Spleen (tissue), 11 donors: ENCODE measurements at regions not wholly inside any gene's neighbourhood (a gene's known extent, or its start where the extent isn't known, plus 50 kb on each side); places are given as distances from the start of the nearest gene placed in this dataset.

Source experiments
- DNase-seq: peaks from one replicate; pipeline ENCODE4 v3.0.0-alpha.2; 2020
- H3K27ac ChIP-seq, 8 donors: fragments of 200-600 bp; sonication (generic) in 7 of 8; 1 replicate in 4 of 8; 2 replicates in 4 of 8; pipeline versions ENCODE4 v1.5.0 to v1.8.0; 2016 to 2021; ENCODE audit warnings: inconsistent platforms in 4 of 8, mild to moderate bottlenecking in 4 of 8, moderate library complexity in 1 of 8
- H3K27me3 ChIP-seq, 7 donors: fragments of 200-600 bp; sonication (generic) in 6 of 7; replicated peaks in 1 of 7; 1 replicate in 4 of 7; 2 replicates in 3 of 7; pipeline versions ENCODE4 v1.5.0 to v1.8.0; 2016 to 2021; ENCODE audit warnings: inconsistent platforms in 3 of 7, mild to moderate bottlenecking in 1 of 7
- H3K36me3 ChIP-seq, 6 donors: fragments of 200-600 bp; sonication (generic) in 5 of 6; 1 replicate in 4 of 6; 2 replicates in 2 of 6; pipeline versions ENCODE4 v1.5.0 to v1.8.0; 2016 to 2021; ENCODE audit warnings: inconsistent platforms in 2 of 6
- H3K4me1 ChIP-seq, 6 donors: fragments of 200-600 bp; sonication (generic) in 5 of 6; 1 replicate in 3 of 6; 2 replicates in 3 of 6; pipeline versions ENCODE4 v1.5.0 to v1.8.0; 2016 to 2021; ENCODE audit warnings: inconsistent platforms in 3 of 6
- H3K4me3 ChIP-seq, 8 donors: fragments of 200-600 bp; sonication (generic) in 7 of 8; 1 replicate in 4 of 8; 2 replicates in 4 of 8; pipeline versions ENCODE4 v1.5.0 to v1.8.0; 2016 to 2021; ENCODE audit warnings: inconsistent platforms in 4 of 8, mild to moderate bottlenecking in 4 of 8, moderate library complexity in 2 of 8
- H3K9me3 ChIP-seq, 8 donors: fragments of 200-600 bp; sonication (generic) in 7 of 8; 1 replicate in 4 of 8; 2 replicates in 4 of 8; pipeline versions ENCODE4 v1.5.0 to v1.8.0; 2016 to 2021; ENCODE audit warnings: inconsistent platforms in 4 of 8
- POLR2A ChIP-seq, 3 donors: fragments of 450-650 bp; IDR thresholded peaks; one replicate each; pipeline ENCODE4 v1.5.1; 2017; ENCODE audit warnings: antibody characterized with exemption in 3 of 3, mild to moderate bottlenecking in 1 of 3
- POLR2AphosphoS5 ChIP-seq, 3 donors: sonication (generic); formaldehyde crosslinking; IDR thresholded peaks; one replicate each; pipeline ENCODE4 v1.5.1; 2017; ENCODE audit warnings: antibody characterized with exemption in 3 of 3
- WGBS, 5 donors: extraction: QIAGEN DNeasy Blood & Tissue Kit in 3 of 5; methylation state at CpG; one replicate each; pipeline versions ENCODE4 v1.1.5 to v1.1.7; 2013 to 2018; 5-methylcytosine and 5-hydroxymethylcytosine counted together
- intact Hi-C: fragments of 100-400 bp; cut with DNase I; formaldehyde crosslinking; loops from one replicate; pipeline ENCODE4 v1.15.0; 2023; ENCODE audit warnings: low total_unique reads
- TF ChIP-seq, protein P1 (sequence below), 11 experiments: fragments of 200-600 bp in 7 of 11; fragments of 450-650 bp in 4 of 11; sonication (generic) in 4 of 11; IDR thresholded peaks in 8 of 11; conservative IDR thresholded peaks in 3 of 11; 1 replicate in 7 of 11; 2 replicates in 4 of 11; pipeline versions ENCODE4 v1.4.0 to v1.8.0; 2016 to 2021; ENCODE audit warnings: antibody characterized with exemption in 11 of 11, inconsistent platforms in 4 of 11, mild to moderate bottlenecking in 1 of 11
- donor health status: healthy with polysubstance abuse.
- donor health status: DM: no; HTN: no; CAD: no; lungs with moderate emphysema.
- donor health status: DM: no; HTN: no; CAD: no.
- donor health status: Bipolar disorder and iron deficiency.
- donor health status: healthy.
- donor health status: DM: no; HTN: no; CAD: no.
- donor health status: DM: yes; HTN: yes; CAD: no.

DNA sequence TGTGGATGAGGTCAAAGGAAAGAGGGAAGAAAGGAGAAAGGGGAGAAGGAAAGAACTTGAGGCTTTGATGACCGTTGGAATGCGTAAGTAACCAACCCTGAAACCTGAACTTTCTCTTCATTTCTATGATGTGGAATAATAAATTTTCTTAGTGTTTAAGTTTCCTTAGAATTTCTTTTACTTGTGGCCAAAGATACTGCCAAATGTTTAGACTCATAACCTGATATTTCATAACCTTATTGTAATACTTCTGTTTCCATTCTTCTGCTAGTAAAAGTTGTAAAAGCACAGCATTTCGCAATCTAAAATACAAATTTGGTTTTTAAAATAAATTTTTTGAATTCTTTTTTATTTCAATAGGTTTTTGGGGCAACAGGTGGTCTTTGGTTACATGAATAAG is 258.5 kb upstream of the GIMD1 start:
- 81 to 89% (median 87%) methylated on average over 3 of the region's 3 CpGs for WGBS, 5 donors

DNA sequence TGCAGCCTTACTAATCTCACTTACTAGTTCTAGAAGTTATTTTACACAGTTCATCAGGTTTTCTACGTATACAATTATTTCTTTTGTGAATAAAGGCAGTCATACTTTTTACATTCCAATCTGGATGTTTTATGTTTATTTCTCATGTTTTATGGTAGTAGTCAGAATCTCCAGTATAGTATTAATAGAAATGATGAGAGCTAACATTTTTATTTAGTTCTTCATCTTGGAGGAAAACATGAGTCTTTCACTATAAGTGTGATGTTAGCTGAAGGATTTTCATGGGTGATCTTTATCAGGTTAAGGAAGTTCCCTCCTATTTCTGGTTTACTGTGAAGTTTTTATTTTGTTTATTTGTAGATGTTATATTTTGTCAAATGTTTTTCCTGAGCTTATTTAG is 256.1 kb upstream of the GIMD1 start:
- no peak for DNase-seq
- no peaks in the 10 kb centered on the region for H3K27me3 ChIP-seq
- H3K4me1 ChIP-seq: no peaks in the 10 kb centered on the region
- 83 to 90% (median 83%) methylated on average over 1 of the region's 1 CpG for WGBS, 5 donors
- no peaks in the 10 kb centered on the region for H3K36me3 ChIP-seq
- intact Hi-C loops: no loop called here
- H3K9me3 ChIP-seq: no peaks in the 10 kb centered on the region
- no peak overlapping the region for H3K4me3 ChIP-seq
- TF ChIP-seq POLR2AphosphoS5 (IDR thresholded peaks at IDR 0.05): no peak
- H3K27ac ChIP-seq: no peak overlapping the region

More for the DNA sequence above, 258.5 kb upstream of the GIMD1 start:
- no peak for DNase-seq
- no peak overlapping the region for H3K4me3 ChIP-seq
- no peaks in the 10 kb centered on the region for H3K4me1 ChIP-seq
- no peaks in the 10 kb centered on the region for H3K9me3 ChIP-seq
- no peak for TF ChIP-seq POLR2AphosphoS5 (IDR thresholded peaks at IDR 0.05)
- TF ChIP-seq, protein P1, sequence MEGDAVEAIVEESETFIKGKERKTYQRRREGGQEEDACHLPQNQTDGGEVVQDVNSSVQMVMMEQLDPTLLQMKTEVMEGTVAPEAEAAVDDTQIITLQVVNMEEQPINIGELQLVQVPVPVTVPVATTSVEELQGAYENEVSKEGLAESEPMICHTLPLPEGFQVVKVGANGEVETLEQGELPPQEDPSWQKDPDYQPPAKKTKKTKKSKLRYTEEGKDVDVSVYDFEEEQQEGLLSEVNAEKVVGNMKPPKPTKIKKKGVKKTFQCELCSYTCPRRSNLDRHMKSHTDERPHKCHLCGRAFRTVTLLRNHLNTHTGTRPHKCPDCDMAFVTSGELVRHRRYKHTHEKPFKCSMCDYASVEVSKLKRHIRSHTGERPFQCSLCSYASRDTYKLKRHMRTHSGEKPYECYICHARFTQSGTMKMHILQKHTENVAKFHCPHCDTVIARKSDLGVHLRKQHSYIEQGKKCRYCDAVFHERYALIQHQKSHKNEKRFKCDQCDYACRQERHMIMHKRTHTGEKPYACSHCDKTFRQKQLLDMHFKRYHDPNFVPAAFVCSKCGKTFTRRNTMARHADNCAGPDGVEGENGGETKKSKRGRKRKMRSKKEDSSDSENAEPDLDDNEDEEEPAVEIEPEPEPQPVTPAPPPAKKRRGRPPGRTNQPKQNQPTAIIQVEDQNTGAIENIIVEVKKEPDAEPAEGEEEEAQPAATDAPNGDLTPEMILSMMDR (IDR thresholded peaks at IDR 0.05 in 8 of 11, conservative IDR thresholded peaks at IDR 0.05 in 3 of 11): no peak
- TF ChIP-seq POLR2A (IDR thresholded peaks at IDR 0.05): no peak
- no peaks in the 10 kb centered on the region for H3K36me3 ChIP-seq
- no peaks in the 10 kb centered on the region for H3K27me3 ChIP-seq
- intact Hi-C loops: no loop called here
- no peak overlapping the region for H3K27ac ChIP-seq

GRCh38 chr4:106618956-106619355 is 250.4 kb upstream of the GIMD1 start:
- intact Hi-C loops: no loop called here
- H3K4me1 ChIP-seq: no peaks in the 10 kb centered on the region
- no peaks in the 10 kb centered on the region for H3K36me3 ChIP-seq
- TF ChIP-seq POLR2A (IDR thresholded peaks at IDR 0.05): no peak
- TF ChIP-seq POLR2AphosphoS5 (IDR thresholded peaks at IDR 0.05): no peak
- TF ChIP-seq, protein P1 (IDR thresholded peaks at IDR 0.05 in 8 of 11, conservative IDR thresholded peaks at IDR 0.05 in 3 of 11): no peak
- no peak overlapping the region for H3K4me3 ChIP-seq
- no peaks in the 10 kb centered on the region for H3K9me3 ChIP-seq
- no peak for DNase-seq
- no peak overlapping the region for H3K27ac ChIP-seq
- H3K27me3 ChIP-seq: no peaks in the 10 kb centered on the region
- WGBS, 5 donors: 69 to 82% (median 76%) methylated on average over 3 of the region's 3 CpGs

- 65 to 88% (median 69%) methylated on average over 2 of the region's 2 CpGs for WGBS, 5 donors
- H3K27ac ChIP-seq: no peak overlapping the region
- no peaks in the 10 kb centered on the region for H3K9me3 ChIP-seq
- H3K27me3 ChIP-seq: no peaks in the 10 kb centered on the region
- no peaks in the 10 kb centered on the region for H3K36me3 ChIP-seq
- DNase-seq: no peak
- TF ChIP-seq, protein P1 (IDR thresholded peaks at IDR 0.05 in 8 of 11, conservative IDR thresholded peaks at IDR 0.05 in 3 of 11): no peak
- TF ChIP-seq POLR2A (IDR thresholded peaks at IDR 0.05) (no peak), POLR2AphosphoS5 (IDR thresholded peaks at IDR 0.05) (no peak)
- no peaks in the 10 kb centered on the region for H3K4me1 ChIP-seq
- intact Hi-C loops: no loop called here
- H3K4me3 ChIP-seq: no peak overlapping the region
Observed at GRCh38 chr4:106615961-106616360, 247.4 kb upstream of the GIMD1 start.

- H3K27ac ChIP-seq: no peak overlapping the region
- intact Hi-C loops: no loop called here
Observed at GRCh38 chr4:106615410-106615945, 246.9 kb upstream of the GIMD1 start.

More at GRCh38 chr4:106615410-106615945, 246.9 kb upstream of the GIMD1 start:
- TF ChIP-seq POLR2A (IDR thresholded peaks at IDR 0.05) (no peak), POLR2AphosphoS5 (IDR thresholded peaks at IDR 0.05) (no peak)
- TF ChIP-seq, protein P1 (IDR thresholded peaks at IDR 0.05 in 8 of 11, conservative IDR thresholded peaks at IDR 0.05 in 3 of 11): no peak
- Histone ChIP-seq H3K4me1 (no peaks in the 10 kb centered on the region), H3K9me3 (peaks cover 0 to 5% (median 0%) of the 10 kb centered on the region in 8 donors), H3K27me3 (no peaks in the 10 kb centered on the region), H3K36me3 (no peaks in the 10 kb centered on the region), H3K4me3 (no peak overlapping the region)
- 67 to 72% (median 71%) methylated on average over 4 of the region's 4 CpGs for WGBS, 5 donors
- no peak for DNase-seq
